PC-3 (cell line): ENCODE measurements at regions not wholly inside any gene's neighbourhood (a gene's known extent, or its start where the extent isn't known, plus 50 kb on each side); places are given as distances from the start of the nearest gene placed in this dataset.

Source experiments
- EZH2 ChIP-seq: fragments of 300-600 bp; sonication (generic); IDR thresholded peaks from one replicate; pipeline ENCODE4 v1.6.1; 2017; ENCODE audit warnings: antibody characterized with exemption, mild to moderate bottlenecking, low read length; ENCODE audit not compliant: unreplicated experiment
- TF ChIP-seq, protein P1 (sequence below): fragments of 300-600 bp; sonication (generic); conservative IDR thresholded peaks from 2 replicates; pipeline ENCODE4 v1.5.1; 2017; ENCODE audit warnings: antibody characterized with exemption, low read depth, mild to moderate bottlenecking, low read length

DNA sequence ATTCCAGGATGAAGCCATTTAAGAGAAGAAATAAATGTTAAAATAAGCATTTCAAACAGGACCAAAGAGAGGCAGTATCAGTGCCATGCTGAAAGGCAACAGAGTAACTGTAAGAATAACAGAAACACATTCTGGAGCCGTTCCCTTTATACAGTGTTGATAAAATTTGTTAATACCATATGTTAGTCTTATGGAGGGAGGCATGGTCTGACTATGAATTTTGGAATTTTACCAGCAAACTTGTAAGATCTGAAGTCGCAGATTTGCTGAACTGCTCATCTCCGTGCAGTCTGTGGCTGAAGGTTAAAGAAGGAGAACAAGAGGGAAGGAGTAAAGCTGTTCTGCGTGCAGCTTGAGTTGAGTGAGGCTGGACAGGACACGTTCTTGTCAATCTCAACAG is 508.4 kb downstream of the NFIB start:
- TF ChIP-seq, protein P1, sequence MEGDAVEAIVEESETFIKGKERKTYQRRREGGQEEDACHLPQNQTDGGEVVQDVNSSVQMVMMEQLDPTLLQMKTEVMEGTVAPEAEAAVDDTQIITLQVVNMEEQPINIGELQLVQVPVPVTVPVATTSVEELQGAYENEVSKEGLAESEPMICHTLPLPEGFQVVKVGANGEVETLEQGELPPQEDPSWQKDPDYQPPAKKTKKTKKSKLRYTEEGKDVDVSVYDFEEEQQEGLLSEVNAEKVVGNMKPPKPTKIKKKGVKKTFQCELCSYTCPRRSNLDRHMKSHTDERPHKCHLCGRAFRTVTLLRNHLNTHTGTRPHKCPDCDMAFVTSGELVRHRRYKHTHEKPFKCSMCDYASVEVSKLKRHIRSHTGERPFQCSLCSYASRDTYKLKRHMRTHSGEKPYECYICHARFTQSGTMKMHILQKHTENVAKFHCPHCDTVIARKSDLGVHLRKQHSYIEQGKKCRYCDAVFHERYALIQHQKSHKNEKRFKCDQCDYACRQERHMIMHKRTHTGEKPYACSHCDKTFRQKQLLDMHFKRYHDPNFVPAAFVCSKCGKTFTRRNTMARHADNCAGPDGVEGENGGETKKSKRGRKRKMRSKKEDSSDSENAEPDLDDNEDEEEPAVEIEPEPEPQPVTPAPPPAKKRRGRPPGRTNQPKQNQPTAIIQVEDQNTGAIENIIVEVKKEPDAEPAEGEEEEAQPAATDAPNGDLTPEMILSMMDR: no peak
- no peak for TF ChIP-seq EZH2
